IMR-90 (cell line): ENCODE measurements at regions not wholly inside any gene's neighbourhood (a gene's known extent, or its start where the extent isn't known, plus 50 kb on each side); places are given as distances from the start of the nearest gene placed in this dataset.

Experiments used
- ATAC-seq: fragments of 200-7000 bp; cut with Tn5 transposase; 2 replicates; pipeline ENCODE4 v1.9.1; 2020; ENCODE audit warnings: low read depth, mild to moderate bottlenecking, moderate library complexity
- BruUV-seq: library from RNA; stranded (reverse); fragments of 400-500 nt; replicated peaks from 2 replicates; lab custom pipeline; 2021; lab: Mats Ljungman, UMichigan
- CTCF ChIA-PET: fragments of 300-600 bp; formaldehyde crosslinking; extraction: SDS; loops from one replicate; lab custom pipeline; 2021; ENCODE audit warnings: antibody characterized with exemption; lab: Yijun Ruan, JAX
- POLR2A ChIA-PET: fragments of 300-600 bp; sonication (Branson Sonifier 250); formaldehyde crosslinking; loops from one replicate; lab custom pipeline; 2022; ENCODE audit warnings: antibody characterized with exemption; ENCODE audit not compliant: unreplicated experiment; lab: Charles Lee
- DNase-seq: peaks from one replicate; pipeline ENCODE4 v3.0.0; 2013
- H2AFZ ChIP-seq: replicated peaks from 2 replicates; pipeline ENCODE3; 2013; ENCODE audit warnings: low read length, mild to moderate bottlenecking; ENCODE audit not compliant: poor library complexity
- H2AK5ac ChIP-seq: 2 replicates; pipeline ENCODE4 v1.6.1; 2013; ENCODE audit warnings: low read depth, low read length, inconsistent platforms
- H2AK9ac ChIP-seq: replicated peaks from 2 replicates; pipeline ENCODE3; 2013; ENCODE audit warnings: mild to moderate bottlenecking, low read depth, low read length, moderate library complexity; ENCODE audit not compliant: poor library complexity
- H2BK120ac ChIP-seq: 2 replicates; pipeline ENCODE4 v1.6.1; 2013; ENCODE audit warnings: low read depth, low read length, inconsistent platforms
- H2BK15ac ChIP-seq: 3 replicates; pipeline ENCODE4 v1.6.1; 2013; ENCODE audit warnings: low read depth, low read length, inconsistent platforms
- H2BK20ac ChIP-seq: 2 replicates; pipeline ENCODE4 v1.6.1; 2013; ENCODE audit warnings: low read depth, mild to moderate bottlenecking, inconsistent platforms, low read length, moderate library complexity
- H2BK5ac ChIP-seq: 2 replicates; pipeline ENCODE4 v1.6.1; 2013; ENCODE audit warnings: mild to moderate bottlenecking, low read depth, low read length, inconsistent platforms; ENCODE audit not compliant: poor library complexity, severe bottlenecking
- H3K14ac ChIP-seq: replicated peaks from 2 replicates; pipeline ENCODE4 v1.6.1; 2013; ENCODE audit warnings: low read depth, low read length, inconsistent platforms
- H3K18ac ChIP-seq: 2 replicates; pipeline ENCODE4 v1.6.1; 2013; ENCODE audit warnings: low read depth, low read length, control low read depth
- H3K23ac ChIP-seq: 2 replicates; pipeline ENCODE4 v1.6.1; 2013; ENCODE audit warnings: low read depth, low read length, inconsistent platforms
- H3K27ac ChIP-seq: 2 replicates; pipeline ENCODE4 v1.5.1; 2013; ENCODE audit warnings: mild to moderate bottlenecking, control low read depth, low read length; ENCODE audit not compliant: insufficient read depth
- H3K27me3 ChIP-seq: 2 replicates; pipeline ENCODE4 v1.6.1; 2013; ENCODE audit warnings: low read length; ENCODE audit not compliant: control insufficient read depth, insufficient read depth
- H3K36me3 ChIP-seq: 2 replicates; pipeline ENCODE4 v1.6.1; 2013; ENCODE audit warnings: low read length, mixed read lengths; ENCODE audit not compliant: control insufficient read depth, insufficient read depth
- H3K4ac ChIP-seq: 2 replicates; pipeline ENCODE4 v1.6.1; 2013; ENCODE audit warnings: low read depth, low read length, inconsistent platforms
- H3K4me1 ChIP-seq: 2 replicates; pipeline ENCODE4 v1.6.1; 2013; ENCODE audit warnings: low read length, mixed read lengths; ENCODE audit not compliant: control insufficient read depth, insufficient read depth
- H3K4me2 ChIP-seq: 2 replicates; pipeline ENCODE4 v1.6.1; 2013; ENCODE audit warnings: low read depth, mild to moderate bottlenecking, control low read depth, low read length, moderate library complexity
- H3K4me3 ChIP-seq: 2 replicates; pipeline ENCODE4 v1.5.1; 2013; ENCODE audit warnings: low read depth, mild to moderate bottlenecking, control low read depth, low read length, moderate library complexity; ENCODE audit not compliant: insufficient read depth
- H3K56ac ChIP-seq: 2 replicates; pipeline ENCODE4 v1.6.1; 2013; ENCODE audit warnings: low read length, inconsistent platforms; ENCODE audit not compliant: insufficient read depth; ENCODE audit errors: extremely low read depth
- H3K79me1 ChIP-seq, 2 experiments: 2 replicates each; pipeline ENCODE4 v1.6.1; 2013; ENCODE audit warnings: low read length in 2 of 2, inconsistent platforms in 1 of 2, low read depth in 1 of 2
- H3K9ac ChIP-seq: 2 replicates; pipeline ENCODE4 v1.6.1; 2013; ENCODE audit warnings: low read depth, low read length, control low read depth
- H3K9me1 ChIP-seq: 2 replicates; pipeline ENCODE4 v1.6.1; 2013; ENCODE audit warnings: low read length, inconsistent platforms; ENCODE audit not compliant: insufficient read depth
- H3K9me3 ChIP-seq: 2 replicates; pipeline ENCODE4 v1.6.1; 2013; ENCODE audit warnings: low read length; ENCODE audit not compliant: control insufficient read depth, insufficient read depth
- H4K20me1 ChIP-seq: 2 replicates; pipeline ENCODE4 v1.6.1; 2013; ENCODE audit warnings: low read length, inconsistent platforms; ENCODE audit not compliant: insufficient read depth
- H4K5ac ChIP-seq: 2 replicates; pipeline ENCODE4 v1.6.1; 2013; ENCODE audit warnings: mild to moderate bottlenecking, low read depth, low read length, control low read depth
- H4K8ac ChIP-seq, 2 experiments: 2 replicates each; pipeline ENCODE4 v1.6.1; 2013; ENCODE audit warnings: low read depth in 2 of 2, low read length in 2 of 2, control low read depth in 1 of 2, inconsistent platforms in 1 of 2
- H4K91ac ChIP-seq: 2 replicates; pipeline ENCODE4 v1.6.1; 2013; ENCODE audit warnings: low read depth, low read length, inconsistent platforms; ENCODE audit not compliant: insufficient read depth
- RFX5 ChIP-seq: IDR thresholded peaks from 2 replicates; pipeline ENCODE4 v1.8.0; 2012; ENCODE audit warnings: low read depth, mild to moderate bottlenecking, low read length, moderate library complexity
- WGBS, 2 experiments: methylation state at CpG; one replicate each; pipeline versions ENCODE4 v1.1.5 to v1.1.7; 2013; ENCODE audit warnings: missing lambda C conversion rate in 2 of 2; ENCODE audit not compliant: insufficient read length in 1 of 2; ENCODE audit errors: extremely low coverage in 2 of 2; 5-methylcytosine and 5-hydroxymethylcytosine counted together
- dilution Hi-C: fragments of 300-500 bp; cut with HindIII; formaldehyde crosslinking; loops from one replicate; pipeline ENCODE4 v1.14.3; 2018; ENCODE audit warnings: low sequenced_read_pairs; ENCODE audit not compliant: unreplicated experiment
- in situ Hi-C: fragments of 300-500 bp; cut with MboI; formaldehyde crosslinking; loops from 3 replicates; pipeline ENCODE4 v1.14.3; 2019; ENCODE audit warnings: low sequenced_read_pairs, inconsistent platforms, mixed read lengths
- intact Hi-C: fragments of 100-400 bp; cut with micrococcal nuclease; formaldehyde crosslinking; loops from 2 replicates; pipeline ENCODE4 v1.10.0; 2022
- TF ChIP-seq, protein P1 (sequence below): fragments of 150-350 bp; IDR thresholded peaks from 2 replicates; pipeline ENCODE4 v1.6.1; 2017; ENCODE audit warnings: mild to moderate bottlenecking, antibody characterized with exemption, low read length, low read depth
- TF ChIP-seq, protein P2 (sequence below): fragments of 150-350 bp; IDR thresholded peaks from 2 replicates; pipeline ENCODE4 v1.6.1; 2016; ENCODE audit warnings: low read depth, mild to moderate bottlenecking, low read length, moderate library complexity, borderline replicate concordance

DNA sequence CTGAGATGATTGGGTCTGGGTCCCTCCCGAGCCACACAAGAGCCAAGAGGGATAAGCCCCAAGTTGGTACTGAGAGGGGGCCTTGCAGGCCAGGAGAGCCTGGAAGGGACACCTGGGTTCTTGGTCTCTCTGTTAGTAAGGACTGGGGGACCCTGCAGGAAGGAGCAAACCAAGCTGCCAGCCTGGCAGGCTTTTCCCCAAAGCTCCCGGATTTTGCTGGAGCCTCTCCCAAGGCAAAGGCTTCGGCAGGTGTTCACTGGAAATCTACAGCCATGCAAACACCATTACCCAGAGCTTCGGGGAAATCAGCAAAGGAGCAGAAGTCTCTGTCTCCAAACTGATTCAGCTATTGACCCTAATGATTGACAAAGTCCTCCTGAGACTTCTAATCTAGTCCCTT lies 527.9 kb downstream of the BUD13 start:
- no peak overlapping the region for H4K91ac ChIP-seq
- H3K4me2 ChIP-seq, result no peak overlapping the region
- H2BK120ac ChIP-seq, result no peak overlapping the region
- no peak for ATAC-seq
- no peak overlapping the region for H2AK5ac ChIP-seq
- no peak overlapping the region for H2BK5ac ChIP-seq
- no peaks in the 10 kb centered on the region for H4K20me1 ChIP-seq
- H3K27me3 ChIP-seq, result no peaks in the 10 kb centered on the region
- dilution Hi-C loops, result no loop called here
- POLR2A ChIA-PET, result no interaction called here
- H3K9ac ChIP-seq, result no peak overlapping the region
- H3K9me1 ChIP-seq, result no peaks in the 10 kb centered on the region
- no TSS peak for BruUV-seq
- H3K9me3 ChIP-seq, result no peaks in the 10 kb centered on the region
- TF ChIP-seq, protein P1, sequence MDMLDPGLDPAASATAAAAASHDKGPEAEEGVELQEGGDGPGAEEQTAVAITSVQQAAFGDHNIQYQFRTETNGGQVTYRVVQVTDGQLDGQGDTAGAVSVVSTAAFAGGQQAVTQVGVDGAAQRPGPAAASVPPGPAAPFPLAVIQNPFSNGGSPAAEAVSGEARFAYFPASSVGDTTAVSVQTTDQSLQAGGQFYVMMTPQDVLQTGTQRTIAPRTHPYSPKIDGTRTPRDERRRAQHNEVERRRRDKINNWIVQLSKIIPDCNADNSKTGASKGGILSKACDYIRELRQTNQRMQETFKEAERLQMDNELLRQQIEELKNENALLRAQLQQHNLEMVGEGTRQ, result no peak
- TF ChIP-seq RFX5, result no peak
- TF ChIP-seq, protein P2, sequence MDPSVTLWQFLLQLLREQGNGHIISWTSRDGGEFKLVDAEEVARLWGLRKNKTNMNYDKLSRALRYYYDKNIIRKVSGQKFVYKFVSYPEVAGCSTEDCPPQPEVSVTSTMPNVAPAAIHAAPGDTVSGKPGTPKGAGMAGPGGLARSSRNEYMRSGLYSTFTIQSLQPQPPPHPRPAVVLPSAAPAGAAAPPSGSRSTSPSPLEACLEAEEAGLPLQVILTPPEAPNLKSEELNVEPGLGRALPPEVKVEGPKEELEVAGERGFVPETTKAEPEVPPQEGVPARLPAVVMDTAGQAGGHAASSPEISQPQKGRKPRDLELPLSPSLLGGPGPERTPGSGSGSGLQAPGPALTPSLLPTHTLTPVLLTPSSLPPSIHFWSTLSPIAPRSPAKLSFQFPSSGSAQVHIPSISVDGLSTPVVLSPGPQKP, result no peak
- no peak overlapping the region for H4K5ac ChIP-seq
- H2BK20ac ChIP-seq, result no peak overlapping the region
- H3K4ac ChIP-seq, result no peak overlapping the region
- no peak overlapping the region for H2BK15ac ChIP-seq
- no peak overlapping the region for H3K56ac ChIP-seq
- H2AK9ac ChIP-seq, result no peak overlapping the region
- in situ Hi-C loops, result no loop called here
- H3K14ac ChIP-seq, result no peak overlapping the region
- no peaks in the 10 kb centered on the region for H3K36me3 ChIP-seq
- CTCF ChIA-PET, result no interaction called here
- H3K23ac ChIP-seq, result no peak overlapping the region
- H3K4me1 ChIP-seq, result no peaks in the 10 kb centered on the region
- H3K27ac ChIP-seq, result no peak overlapping the region
- intact Hi-C loops, result no loop called here
- H4K8ac ChIP-seq, result no peak overlapping the region
- DNase-seq, result no peak
- H3K18ac ChIP-seq, result no peak overlapping the region
- no peak overlapping the region for H2AFZ ChIP-seq
- H3K4me3 ChIP-seq, result no peak overlapping the region
- 0% methylated on average over 1 of the region's 4 CpGs; no CpG with 5 or more reads in 1 of the 2 experiments for WGBS, 2 experiments
- no peaks in the 10 kb centered on the region for H3K79me1 ChIP-seq
